GM04504 (cell line): ENCODE measurements at regions not wholly inside any gene's neighbourhood (a gene's known extent, or its start where the extent isn't known, plus 50 kb on each side); places are given as distances from the start of the nearest gene placed in this dataset.
"Not testable (repeated sequence)": the region's sequence is repeated elsewhere in the genome, so short reads cannot be mapped to it uniquely, and the experiment has no call there.

Experiments
- DNase-seq: peaks from one replicate; pipeline ENCODE4 v3.0.0-alpha.2; 2012; ENCODE audit warnings: low read depth

GRCh38 chr9:88872192-88872946, 118.9 kb upstream of the S1PR3 start:
- peak; percentile 5 for DNase-seq

- no peak for DNase-seq
These were observed 117.6 kb upstream of the S1PR3 start for GRCh38 chr9:88873635-88874034.

- DNase-seq, result no peak
These were observed 116.9 kb upstream of the S1PR3 start for GRCh38 chr9:88874391-88874790.

DNA sequence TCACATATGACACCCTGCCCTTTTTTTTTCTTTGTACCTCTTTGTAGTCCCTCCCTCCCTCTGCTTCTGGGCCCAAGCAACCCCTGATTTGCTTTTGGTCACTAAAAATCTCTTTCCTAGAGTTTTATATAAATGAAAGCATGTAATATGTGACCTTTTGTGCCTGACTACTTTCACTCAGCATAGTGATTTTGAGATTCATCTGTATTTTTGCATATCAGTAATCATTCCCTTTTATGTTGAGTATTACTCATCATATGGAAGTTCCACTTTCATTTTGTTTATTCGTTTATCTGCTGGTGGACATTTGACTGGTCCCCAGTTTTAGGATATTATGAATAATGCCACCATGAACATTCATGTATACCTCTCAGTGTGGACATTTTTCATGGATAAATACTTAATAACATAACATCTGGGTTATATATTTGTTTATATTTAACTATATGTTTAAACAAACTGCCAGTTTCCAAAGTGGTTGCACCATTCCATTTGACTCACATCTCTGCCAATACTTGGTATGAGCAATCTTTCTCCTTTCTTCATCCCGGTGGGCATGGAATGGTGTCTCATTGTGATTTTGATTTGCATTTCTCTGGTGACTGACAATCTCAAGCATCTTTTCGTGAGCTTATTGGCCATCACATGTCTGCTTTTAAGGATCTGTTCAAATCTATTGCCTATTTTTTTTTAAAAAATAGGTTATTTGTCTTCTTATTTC, 115.7 kb upstream of the S1PR3 start:
- no peak for DNase-seq

DNA sequence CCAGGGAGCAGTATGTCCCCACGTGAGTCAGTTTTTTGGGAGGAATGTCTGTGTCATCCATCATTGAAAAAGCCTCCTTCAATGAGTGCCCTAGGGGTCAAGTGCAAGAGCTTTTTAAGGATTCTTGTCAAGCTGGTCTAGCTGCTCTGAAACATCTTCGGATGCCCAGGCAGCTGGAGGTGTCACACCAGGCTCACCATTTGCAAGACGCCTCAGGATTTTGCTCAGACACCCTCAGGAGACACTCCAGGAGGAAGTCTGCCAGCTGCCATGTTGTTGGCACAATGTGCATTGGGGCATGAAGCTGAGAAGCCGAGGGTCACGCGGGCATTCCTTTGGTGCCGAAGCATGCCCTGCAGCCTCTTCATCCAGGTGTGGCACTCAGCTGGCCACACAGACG, 111.1 kb upstream of the S1PR3 start:
- DNase-seq, result no peak

DNA sequence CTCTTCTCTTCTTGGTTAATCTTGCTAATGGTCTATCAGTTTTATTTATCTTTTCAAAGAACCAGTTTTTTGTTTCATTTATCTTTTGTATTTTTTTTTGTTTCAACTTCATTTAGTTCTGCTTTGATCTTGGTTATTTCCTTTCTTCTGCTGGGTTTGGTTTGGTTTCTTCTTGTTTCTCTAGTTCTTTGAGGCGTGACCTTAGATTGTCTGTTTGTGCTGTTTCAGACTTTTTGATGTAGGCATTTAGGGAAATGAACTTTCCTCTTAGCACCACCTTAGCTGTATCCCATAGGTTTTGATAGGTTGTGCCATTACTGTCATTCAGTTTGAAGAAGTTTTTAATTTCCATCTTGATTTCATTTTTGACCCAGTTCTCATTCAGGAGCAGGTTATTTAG, 107.0 kb upstream of the S1PR3 start:
- not testable (repeated sequence) for DNase-seq

GRCh38 chr9:88886762-88887161, 104.5 kb upstream of the S1PR3 start:
- DNase-seq, result not testable (repeated sequence)

DNA sequence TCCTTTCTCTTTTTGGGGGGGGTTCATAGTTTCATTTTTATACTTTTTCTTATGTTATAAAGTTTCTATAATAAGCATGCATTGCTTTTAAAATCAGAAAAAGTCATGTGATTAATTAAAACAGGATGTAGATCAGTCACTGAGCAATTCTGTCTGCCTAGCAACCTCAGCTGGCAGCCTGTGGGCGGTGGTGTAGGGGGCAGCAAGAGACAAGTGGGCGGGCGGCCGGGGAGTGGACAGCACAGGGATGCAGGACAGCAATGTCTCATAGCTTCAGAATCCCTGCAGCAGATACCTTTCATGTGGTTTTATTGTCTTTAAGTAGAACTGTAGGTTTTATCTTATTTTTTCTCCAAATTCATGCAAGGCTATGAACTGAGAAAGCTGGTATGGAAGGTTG, 101.9 kb upstream of the S1PR3 start:
- DNase-seq, result no peak

GRCh38 chr9:88890546-88890945, 100.7 kb upstream of the S1PR3 start:
- no peak for DNase-seq

DNA sequence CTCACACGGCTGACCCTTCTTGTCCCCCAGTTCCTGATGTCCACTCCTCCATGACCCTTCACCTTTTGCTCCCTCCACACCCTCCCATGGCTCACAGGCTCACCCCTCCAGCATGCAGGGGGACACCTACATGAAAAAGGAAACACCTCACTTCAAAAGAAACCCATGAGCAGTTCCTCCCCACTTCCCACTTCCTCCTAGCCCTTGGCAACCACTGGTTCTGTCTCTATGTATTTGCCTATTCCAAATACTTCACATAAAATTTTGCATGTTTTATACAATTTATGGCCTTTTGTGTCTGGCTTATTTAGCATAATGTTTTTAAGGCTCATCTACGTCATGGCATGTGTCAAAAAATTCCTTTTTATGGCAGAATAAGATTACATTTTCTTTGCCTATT, 100.2 kb upstream of the S1PR3 start:
- no peak for DNase-seq

DNA sequence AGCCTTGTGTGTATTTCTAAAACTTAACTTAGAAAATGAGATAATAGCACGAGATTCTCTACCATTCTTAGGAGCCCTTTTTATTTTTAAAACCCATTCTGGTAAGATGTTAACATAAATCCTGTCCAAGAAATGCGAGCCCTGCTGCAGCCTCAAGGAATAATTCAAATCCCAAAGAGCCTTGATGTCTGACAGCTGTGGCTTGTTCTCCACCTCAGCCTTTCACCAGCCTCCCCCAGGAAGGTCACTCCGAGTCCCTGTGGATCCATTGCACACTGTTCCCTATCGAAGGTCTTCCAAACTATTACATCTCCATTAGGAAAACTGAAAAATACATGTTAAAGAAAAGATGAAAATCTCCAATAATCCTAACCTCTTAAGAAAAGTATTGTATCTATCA, 98.5 kb upstream of the S1PR3 start:
- no peak for DNase-seq

DNA sequence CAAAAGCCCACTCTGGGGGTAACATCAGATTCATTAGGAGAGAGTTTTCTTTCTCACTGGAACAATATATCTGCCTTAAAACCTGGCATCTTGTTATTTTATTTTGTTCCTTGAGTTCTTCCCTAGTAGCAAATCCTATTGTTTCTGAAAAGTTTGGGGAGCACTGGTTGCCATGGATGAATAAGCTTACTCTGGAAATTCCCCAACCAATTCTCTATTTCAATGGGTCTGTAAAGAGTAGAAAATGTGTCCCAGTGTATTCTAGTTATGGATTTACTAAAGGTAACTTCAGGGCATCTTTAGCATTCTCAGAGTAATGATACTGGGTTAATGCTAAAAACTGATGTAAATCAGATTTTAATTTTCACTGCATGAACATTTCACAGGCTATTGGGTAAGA, 94.2 kb upstream of the S1PR3 start:
- DNase-seq, result no peak

DNA sequence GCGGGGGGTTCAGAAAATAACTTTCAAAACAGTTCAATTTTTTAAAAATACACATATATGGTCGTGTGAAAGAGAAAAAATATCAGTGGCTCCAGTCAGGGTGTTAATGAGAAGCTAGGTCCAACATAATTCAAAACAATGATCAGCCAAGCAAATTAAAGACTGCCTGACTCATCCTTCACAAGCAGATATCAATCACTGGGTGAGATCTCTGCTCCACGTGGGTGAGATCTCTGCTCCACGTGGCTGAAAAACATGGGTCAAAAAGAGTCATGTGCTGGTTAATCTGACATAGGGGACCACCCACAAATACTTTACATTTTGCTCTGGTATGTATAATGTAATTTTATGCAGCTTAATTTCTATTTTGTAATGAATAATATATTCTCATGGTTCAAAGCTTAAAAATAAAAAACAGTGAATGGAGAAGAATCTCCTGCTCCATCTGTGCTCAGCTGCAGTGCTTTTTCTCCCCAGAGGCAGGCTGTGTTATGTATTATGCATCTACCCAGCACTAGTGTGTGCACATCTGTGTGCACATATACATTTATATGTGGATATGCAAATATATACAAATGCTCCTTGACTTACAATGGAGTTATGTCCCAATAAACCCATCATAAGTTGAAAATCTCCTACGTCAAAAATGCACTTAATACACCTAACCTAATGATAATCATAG, 93.1 kb upstream of the S1PR3 start:
- no peak for DNase-seq

DNA sequence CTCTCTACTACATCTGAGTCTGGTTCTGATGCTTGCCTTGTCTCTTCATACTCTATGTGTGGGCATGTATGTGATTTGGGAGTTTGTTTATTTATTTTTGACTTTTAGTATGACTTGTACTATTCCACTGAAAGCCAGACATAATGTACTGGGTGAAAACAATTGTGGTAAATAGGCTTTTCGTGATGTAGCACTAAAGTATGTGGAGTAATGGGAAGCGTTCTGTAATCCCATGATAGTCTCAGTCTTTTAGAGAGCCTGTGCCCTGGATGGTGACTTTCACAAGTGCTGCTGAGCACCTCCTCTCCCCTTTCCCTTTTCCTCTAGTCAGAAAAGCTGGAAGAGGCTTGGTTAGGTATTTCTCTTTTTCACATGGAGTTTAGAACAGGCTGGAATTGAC, 85.8 kb upstream of the S1PR3 start:
- DNase-seq, result no peak

DNA sequence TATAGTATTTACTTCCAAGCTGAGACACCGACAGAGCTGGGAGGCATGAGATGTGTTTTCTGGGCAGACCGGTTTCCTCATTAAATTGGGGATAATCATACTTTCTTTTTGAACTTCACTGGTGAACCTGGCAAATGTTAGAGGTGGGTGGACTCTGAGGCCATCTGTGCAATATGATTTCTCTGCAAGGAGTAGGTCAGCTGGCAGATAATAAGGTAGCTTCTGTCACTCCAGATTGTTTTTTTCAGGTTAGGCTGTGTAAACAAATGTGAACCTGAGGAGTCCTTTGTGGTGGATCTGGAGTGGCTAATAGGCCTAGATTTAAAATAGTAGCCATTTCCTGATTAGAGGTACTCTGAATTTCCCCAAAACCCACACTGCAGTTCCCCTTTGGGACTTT, 75.4 kb upstream of the S1PR3 start:
- no peak for DNase-seq

GRCh38 chr9:88916894-88917293, 74.4 kb upstream of the S1PR3 start:
- DNase-seq, result no peak

DNA sequence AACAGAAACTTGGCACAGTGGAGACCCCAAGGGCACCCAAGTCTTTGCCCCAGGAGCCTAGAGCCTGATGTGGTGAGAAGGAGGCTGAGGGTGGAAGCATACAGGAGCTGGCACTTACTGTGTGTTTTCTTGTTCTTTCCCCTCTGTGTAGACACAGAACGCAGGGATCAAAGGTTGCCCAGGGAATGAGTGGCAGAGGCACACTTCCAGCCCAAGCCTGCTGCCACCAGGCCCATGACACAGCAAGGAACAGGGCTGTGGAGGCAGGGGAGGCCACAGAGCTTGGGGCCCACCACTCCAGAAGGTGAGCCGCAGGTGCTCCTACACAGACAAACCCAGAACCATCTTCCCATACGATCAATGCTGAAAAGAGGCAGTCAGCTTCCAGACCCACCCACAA, 73.9 kb upstream of the S1PR3 start:
- no peak for DNase-seq

DNA sequence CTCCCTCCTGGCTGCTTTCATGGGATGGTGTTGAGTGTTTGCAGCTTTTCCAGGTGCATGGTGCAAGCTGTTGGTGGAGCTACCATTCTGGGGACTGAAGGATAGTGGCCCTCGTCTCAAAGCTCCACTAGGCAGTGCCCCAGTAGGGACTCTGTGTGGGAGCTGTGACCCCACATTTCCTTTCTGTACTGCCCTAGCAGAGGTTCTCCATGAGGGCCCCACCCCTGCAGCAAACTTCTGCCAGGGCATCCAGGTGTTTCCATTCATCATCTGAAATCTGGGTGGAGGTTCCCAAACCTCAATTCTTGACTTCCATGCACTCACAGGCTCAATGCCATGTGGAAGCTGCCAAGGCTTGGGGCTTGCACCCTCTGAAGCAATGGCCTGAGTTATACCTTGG, 72.7 kb upstream of the S1PR3 start:
- DNase-seq, result not testable (repeated sequence)

- no peak for DNase-seq
These were observed 70.6 kb upstream of the S1PR3 start for GRCh38 chr9:88920645-88921044.

- DNase-seq, result no peak
These were observed 69.2 kb upstream of the S1PR3 start for GRCh38 chr9:88922091-88922490.

- DNase-seq, result no peak
These were observed 68.2 kb upstream of the S1PR3 start for GRCh38 chr9:88923092-88923491.

DNA sequence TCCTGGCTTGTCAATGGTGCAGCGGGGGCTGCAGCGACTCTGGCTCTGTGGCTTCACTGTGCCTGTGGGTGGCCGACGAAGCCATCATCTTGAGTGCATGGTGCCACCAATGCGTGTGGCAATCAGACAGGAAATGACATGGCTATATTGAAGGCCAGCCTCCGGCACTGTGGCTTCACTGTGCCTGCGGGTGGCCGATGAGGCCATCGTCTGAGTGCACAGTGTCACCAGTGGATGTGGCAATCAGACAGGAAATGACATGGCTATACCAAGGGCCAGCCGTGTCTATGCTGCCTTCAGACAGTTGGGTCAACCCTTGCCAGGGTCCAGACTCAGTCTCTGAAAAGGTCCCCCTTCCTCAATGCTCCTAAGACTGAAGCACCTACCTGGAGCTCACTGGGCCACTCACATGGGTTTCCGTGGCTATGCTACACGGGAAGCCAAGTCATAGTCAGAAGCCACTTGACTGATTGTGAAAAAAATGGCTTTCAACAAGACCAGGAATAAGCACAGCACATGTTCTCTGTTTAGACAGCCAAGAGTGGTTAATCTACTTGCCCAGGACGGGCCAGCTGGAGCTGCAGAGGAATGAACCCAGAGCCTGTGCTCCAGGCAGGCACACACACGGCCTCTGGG, 67.5 kb upstream of the S1PR3 start:
- no peak for DNase-seq

DNA sequence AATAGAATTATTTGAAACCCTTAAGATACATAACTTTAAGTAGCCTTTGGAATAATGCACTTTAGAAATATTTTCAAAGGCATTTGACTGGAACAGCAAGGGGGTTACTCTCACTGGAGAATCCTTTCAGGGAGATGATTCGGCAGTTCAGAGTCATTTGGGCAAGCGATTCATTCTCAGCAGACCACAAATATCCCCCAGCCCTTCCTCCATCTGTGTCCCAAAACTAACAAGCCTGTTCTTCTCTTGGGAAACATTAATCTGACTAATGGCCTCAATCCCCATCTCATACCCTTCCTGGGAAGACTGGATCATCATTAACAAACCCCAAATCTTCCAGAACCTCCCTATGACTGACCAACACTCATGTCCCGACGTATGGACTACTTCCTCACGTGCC, 65.8 kb upstream of the S1PR3 start:
- DNase-seq, result no peak
